Glomerular visceral epithelial cell (primary cell): ENCODE measurements at regions not wholly inside any gene's neighbourhood (a gene's known extent, or its start where the extent isn't known, plus 50 kb on each side); places are given as distances from the start of the nearest gene placed in this dataset.

Experiments
- DNase-seq: peaks from one replicate; pipeline ENCODE4 v3.0.0-alpha.2; 2016; ENCODE audit errors: extremely low spot score

- DNase-seq, result no peak
Observed at GRCh38 chr10:120702032-120702431, 149.1 kb upstream of the WDR11 start.

DNA sequence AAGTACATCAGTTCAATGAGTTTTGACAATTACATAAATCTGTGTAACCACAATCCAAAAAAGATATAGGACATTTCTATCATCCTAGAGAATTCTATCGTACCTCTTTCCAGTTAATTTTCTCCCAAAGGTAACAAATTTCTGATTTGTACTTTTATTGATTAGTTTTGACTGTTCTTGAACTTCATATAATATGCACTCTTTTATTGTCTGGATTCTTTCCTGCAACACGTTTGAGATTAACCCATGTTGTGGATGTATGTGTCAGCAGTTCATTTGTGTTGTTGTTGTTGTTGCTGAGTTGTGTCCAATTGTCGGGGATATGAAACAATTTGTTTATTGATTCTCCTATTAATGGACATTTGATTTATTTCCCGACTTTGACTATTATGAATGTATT is 145.9 kb upstream of the WDR11 start:
- DNase-seq, result no peak

- no peak for DNase-seq
Observed at GRCh38 chr10:120710076-120710475, 141.1 kb upstream of the WDR11 start.

DNA sequence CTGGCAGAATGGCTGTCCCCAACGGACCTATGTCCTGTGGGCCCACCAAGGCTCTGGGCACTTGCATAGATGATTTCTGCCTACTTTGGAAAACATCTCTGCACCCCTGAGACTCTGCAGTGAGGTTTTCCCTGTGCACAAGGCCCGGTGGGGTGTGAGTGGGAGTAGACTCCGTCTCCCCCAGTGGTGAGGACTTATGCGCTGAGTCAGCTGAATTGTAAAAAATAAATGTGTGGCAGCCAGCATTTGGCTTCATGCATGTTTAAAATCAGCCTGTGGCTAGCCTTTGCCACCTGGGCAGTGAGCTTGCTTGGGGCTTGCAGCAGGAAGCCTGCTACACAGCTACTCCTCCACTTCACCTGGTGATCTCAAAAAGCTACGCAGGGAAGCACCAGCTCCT is 139.3 kb upstream of the WDR11 start:
- DNase-seq, result no peak

DNA sequence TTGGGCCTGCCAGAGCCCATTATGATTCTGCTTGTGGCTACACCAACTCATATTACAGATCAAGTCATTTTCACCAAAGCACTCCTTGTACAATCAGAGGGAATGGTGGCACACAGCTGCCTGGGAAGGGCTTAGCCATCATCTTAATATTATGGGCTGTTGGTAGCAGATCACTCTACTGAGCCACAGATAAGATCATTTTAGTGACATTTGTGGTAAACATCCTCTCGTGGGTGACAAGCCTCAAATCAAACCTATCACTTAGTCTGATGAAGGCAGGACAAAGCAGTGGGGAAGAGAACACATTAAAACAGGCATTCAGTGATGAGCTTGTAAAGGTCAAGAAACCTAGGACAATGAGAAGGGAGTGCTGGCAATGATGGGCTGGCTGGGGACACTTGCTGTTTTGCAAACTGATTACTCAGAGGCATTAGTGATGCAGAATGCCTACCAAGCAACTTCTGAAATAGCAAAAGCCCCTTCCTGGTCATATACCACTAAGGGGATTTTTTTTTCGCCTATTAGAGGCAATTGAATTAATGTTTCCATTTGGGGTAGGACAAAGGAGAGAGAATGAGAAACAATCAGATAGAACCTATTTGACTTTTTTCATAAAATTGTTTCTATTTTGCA is 137.5 kb upstream of the WDR11 start:
- no peak for DNase-seq

DNA sequence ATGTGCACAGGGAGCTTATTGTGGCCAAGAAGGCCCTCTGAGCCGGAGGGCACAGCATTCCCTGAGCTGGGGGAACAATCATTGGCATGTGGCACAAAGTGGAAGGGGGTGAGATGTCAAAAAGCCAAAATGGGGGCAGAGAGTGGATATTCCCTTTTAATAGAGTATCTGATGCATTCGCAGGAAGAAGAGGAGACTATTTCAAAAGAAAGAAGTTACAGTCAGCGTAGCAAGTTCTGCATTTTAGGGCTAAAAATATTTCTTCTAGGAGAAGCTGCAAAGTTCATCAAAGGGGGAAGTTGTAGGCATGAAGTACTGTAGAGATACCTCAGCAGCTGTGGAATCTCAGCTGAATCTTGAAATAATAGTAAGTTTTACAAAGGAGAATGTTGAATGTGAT is 136.0 kb upstream of the WDR11 start:
- no peak for DNase-seq

DNA sequence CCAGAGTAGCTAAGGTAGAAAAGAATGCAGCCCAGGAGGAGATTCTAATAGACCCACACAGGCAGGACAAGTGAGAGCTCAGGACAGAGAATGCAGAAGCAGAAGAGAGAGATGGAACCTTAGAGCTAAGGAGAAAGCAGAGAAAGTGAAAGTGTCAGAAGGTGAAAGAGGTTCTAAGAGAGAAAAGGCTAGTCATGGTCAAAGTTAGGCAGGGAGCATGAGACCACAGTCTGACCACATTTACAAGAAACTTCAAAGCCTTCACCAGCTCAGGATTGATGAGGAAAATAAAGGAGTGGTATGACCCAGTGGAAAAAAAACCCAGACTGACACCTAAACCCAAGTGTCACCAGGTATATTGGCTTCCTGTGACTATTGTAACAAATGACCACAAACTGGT is 131.8 kb upstream of the WDR11 start:
- no peak for DNase-seq

GRCh38 chr10:120727001-120727400 is 124.2 kb upstream of the WDR11 start:
- DNase-seq, result no peak

GRCh38 chr10:120729547-120729946 is 121.6 kb upstream of the WDR11 start:
- no peak for DNase-seq

- no peak for DNase-seq
Observed at GRCh38 chr10:120732067-120732466, 119.1 kb upstream of the WDR11 start.

- DNase-seq, result no peak
Observed at GRCh38 chr10:120732643-120733313, 118.4 kb upstream of the WDR11 start.

GRCh38 chr10:120734483-120735078 is 116.6 kb upstream of the WDR11 start:
- no peak for DNase-seq

GRCh38 chr10:120735315-120735714 is 115.8 kb upstream of the WDR11 start:
- DNase-seq, result no peak

DNA sequence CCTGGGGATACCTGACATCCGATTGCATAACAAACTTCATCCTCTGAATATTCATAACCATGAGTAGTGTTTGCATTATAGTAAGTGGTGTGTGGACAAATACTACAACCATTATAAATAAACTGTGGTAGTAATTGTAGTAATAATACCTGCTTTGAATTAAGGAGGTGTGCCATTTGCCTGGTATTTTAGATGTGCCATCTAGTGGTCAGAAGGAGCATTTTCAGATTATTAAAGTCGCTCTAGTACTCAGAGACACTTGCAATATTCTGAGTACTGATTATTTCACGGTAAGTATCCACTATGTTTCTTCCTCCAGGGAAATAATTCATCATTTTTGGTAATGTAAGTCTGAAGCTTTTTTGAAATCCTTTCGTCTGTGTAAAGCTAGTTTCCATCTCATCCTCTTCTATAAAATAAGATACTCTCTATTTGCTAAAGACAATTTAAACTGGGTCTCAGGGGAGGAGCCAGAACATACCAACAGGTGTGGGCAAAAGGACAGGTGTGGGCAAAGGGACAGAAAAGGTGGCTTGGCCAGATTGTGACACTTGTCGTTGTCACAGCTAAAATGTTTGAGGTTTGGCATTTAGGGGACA is 115.3 kb upstream of the WDR11 start:
- peak; percentile 26 for DNase-seq

DNA sequence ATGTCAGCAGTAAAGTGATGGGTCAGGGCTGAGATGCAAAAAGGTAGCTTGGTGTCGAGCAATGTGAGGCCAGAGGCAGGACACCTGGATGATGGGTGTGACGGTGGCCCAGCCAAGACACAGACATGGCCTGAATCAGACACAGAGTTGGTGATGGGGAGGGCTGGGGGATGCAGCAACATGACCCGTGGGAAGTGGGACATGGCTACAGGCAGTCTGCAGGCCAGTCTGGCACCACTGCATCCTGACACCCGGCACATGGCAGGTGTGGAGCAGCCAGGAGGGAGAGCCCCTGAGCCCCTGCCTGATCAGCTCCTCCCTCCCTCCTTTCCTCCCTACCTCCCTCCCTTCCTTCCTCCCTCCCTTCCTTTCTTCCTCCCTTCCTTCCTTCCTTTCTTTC is 114.8 kb upstream of the WDR11 start:
- no peak for DNase-seq

DNA sequence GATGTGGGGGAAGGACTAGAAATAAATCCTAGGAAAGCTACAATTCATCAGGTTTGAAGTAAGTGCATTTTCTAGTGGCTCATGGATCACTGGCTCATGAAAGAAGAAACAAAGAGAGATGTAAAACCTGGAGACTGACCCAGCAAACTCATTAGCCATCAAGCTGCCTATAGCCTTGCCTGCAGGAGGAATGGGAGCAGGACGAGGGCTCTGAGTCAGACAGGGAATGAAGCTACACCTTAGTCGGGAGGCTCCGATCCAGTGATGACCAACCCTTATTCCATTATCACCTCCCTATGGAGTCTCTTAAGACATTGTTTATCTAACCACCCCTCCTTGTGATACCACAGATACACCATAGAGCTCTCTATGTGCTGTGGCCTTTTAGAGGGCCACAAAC is 112.5 kb upstream of the WDR11 start:
- no peak for DNase-seq

GRCh38 chr10:120741396-120741795 is 109.8 kb upstream of the WDR11 start:
- DNase-seq, result no peak

DNA sequence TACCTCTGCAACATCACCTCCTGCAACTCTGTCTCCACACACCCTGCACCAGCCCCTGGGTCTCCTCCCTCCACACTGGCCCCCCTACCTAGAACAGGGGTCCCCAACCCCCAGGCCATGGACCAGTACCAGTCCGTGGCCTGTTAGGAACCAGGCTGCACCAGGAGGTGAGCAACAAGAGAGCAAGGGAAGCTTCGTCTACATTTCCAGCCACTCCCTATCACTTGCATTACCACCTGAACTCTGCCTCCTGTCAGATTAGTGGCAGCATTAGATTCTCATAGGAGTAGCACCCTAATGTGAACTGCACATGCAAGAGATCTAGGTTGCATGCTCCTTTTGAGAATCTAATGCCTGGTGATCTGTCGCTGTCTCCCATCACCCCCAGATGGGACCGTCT is 108.8 kb upstream of the WDR11 start:
- no peak for DNase-seq

- no peak for DNase-seq
Observed at GRCh38 chr10:120744040-120744439, 107.1 kb upstream of the WDR11 start.

- DNase-seq, result no peak
Observed at GRCh38 chr10:120746001-120746777, 105.0 kb upstream of the WDR11 start.

- no peak for DNase-seq
Observed at GRCh38 chr10:120748519-120748918, 102.6 kb upstream of the WDR11 start.

DNA sequence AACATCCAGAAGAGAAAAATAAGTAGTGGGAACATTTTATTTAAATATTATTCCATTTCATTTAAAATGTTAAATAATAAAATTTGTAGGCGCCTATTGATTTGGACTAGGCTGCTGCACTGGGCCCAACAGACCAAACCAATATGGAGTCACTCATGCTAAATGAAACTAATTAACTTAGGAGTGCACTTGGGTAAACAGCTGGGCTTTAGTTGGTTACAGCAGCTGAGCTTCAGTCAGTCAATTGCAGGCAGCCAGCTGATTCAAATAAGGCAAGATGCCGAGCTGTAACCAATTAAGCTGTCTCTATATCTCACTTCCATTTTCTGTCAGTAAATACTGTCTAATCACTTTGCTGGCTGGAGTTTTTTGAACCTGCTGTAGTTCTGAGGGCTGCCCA is 102.1 kb upstream of the WDR11 start:
- no peak for DNase-seq
